Nephron (organoid): ENCODE measurements at regions not wholly inside any gene's neighbourhood (a gene's known extent, or its start where the extent isn't known, plus 50 kb on each side); places are given as distances from the start of the nearest gene placed in this dataset.

Experiments used
- H3K27ac Mint-ChIP-seq, 3 experiments: 2 replicates each; pipeline ENCODE4 v1.8.0; 2020; ENCODE audit warnings: mixed read lengths in 3 of 3, mild to moderate bottlenecking in 2 of 3, moderate library complexity in 1 of 3
- H3K27me3 Mint-ChIP-seq: 2 replicates; pipeline ENCODE4 v1.8.0; 2021; ENCODE audit warnings: low read depth, mild to moderate bottlenecking, moderate library complexity, mixed read lengths
- H3K36me3 Mint-ChIP-seq: 2 replicates; pipeline ENCODE4 v1.8.0; 2020; ENCODE audit warnings: low read depth, mixed read lengths
- H3K4me1 Mint-ChIP-seq: 2 replicates; pipeline ENCODE4 v1.8.0; 2020; ENCODE audit warnings: mixed read lengths
- H3K4me3 Mint-ChIP-seq, 3 experiments: 2 replicates each; pipeline ENCODE4 v1.8.0; 2020; ENCODE audit warnings: mild to moderate bottlenecking in 3 of 3, mixed read lengths in 3 of 3, moderate library complexity in 2 of 3
- H3K9me3 Mint-ChIP-seq: 2 replicates; pipeline ENCODE4 v1.8.0; 2020; ENCODE audit warnings: mixed read lengths
- TF ChIP-seq, protein P1 (sequence below), 3 experiments: fragments of 200-600 bp; sonication (generic); IDR thresholded peaks; one replicate each; pipeline ENCODE4 v1.5.0; 2021; ENCODE audit warnings: antibody characterized with exemption in 3 of 3; ENCODE audit not compliant: unreplicated experiment in 3 of 3

DNA sequence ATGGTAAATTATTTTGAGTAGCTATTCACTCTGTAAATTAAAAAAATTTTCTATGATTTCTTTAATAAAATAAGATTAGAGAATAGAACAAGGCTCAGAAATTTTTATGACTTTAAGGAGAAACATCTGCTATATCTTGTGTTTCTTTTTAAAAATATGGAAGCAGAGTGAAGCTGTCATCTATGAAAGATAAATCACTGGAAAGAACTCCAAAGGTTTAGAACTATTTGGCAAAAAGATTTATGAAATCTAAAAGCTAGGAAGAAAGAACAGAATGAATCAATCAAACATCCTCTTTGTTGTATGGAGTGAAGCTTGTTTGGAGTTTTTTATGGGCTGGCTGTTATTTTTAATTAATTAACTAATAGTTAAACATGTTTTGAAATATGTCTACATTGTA is 89.8 kb upstream of the ACTBL2 start:
- Mint-ChIP-seq H3K4me1 (peaks cover 27% of the 10 kb centered on the region), H3K4me3 (no peak overlapping the region), H3K27ac (peak overlapping the region; percentile 81 to 95 (median 84)), H3K9me3 (no peaks in the 10 kb centered on the region), H3K27me3 (no peaks in the 10 kb centered on the region), H3K36me3 (no peaks in the 10 kb centered on the region)
- TF ChIP-seq, protein P1, sequence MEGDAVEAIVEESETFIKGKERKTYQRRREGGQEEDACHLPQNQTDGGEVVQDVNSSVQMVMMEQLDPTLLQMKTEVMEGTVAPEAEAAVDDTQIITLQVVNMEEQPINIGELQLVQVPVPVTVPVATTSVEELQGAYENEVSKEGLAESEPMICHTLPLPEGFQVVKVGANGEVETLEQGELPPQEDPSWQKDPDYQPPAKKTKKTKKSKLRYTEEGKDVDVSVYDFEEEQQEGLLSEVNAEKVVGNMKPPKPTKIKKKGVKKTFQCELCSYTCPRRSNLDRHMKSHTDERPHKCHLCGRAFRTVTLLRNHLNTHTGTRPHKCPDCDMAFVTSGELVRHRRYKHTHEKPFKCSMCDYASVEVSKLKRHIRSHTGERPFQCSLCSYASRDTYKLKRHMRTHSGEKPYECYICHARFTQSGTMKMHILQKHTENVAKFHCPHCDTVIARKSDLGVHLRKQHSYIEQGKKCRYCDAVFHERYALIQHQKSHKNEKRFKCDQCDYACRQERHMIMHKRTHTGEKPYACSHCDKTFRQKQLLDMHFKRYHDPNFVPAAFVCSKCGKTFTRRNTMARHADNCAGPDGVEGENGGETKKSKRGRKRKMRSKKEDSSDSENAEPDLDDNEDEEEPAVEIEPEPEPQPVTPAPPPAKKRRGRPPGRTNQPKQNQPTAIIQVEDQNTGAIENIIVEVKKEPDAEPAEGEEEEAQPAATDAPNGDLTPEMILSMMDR (IDR thresholded peaks at IDR 0.05; ENCODE audit: unreplicated experiment in 3 of 3), result no peak

DNA sequence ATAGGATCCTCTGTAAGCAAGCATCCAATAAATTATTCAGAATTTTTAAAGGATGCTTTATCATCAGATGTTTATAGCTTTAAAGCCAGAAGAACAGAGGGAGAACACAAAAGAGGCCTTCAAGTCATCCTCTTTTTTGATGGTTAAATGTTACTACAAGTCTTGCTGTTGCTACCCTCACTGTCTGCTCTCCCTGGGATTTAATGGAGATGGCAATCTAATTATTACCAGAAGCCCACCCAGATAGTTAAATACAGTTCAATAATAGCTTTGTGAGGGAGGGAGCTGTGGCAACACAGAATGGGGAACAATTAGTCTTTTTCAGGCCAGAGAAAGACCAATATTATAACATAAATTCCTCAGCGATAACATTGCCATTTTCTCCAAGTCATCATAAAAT is 87.0 kb upstream of the ACTBL2 start:
- H3K4me3 Mint-ChIP-seq, result no peak overlapping the region
- H3K9me3 Mint-ChIP-seq, result no peaks in the 10 kb centered on the region
- no peaks in the 10 kb centered on the region for H3K27me3 Mint-ChIP-seq
- peak overlapping the region; percentile 63 to 88 (median 80) for H3K27ac Mint-ChIP-seq
- peaks cover 45% of the 10 kb centered on the region for H3K4me1 Mint-ChIP-seq
- TF ChIP-seq, protein P1 (IDR thresholded peaks at IDR 0.05; ENCODE audit: unreplicated experiment in 3 of 3), result no peak
- H3K36me3 Mint-ChIP-seq, result no peaks in the 10 kb centered on the region

DNA sequence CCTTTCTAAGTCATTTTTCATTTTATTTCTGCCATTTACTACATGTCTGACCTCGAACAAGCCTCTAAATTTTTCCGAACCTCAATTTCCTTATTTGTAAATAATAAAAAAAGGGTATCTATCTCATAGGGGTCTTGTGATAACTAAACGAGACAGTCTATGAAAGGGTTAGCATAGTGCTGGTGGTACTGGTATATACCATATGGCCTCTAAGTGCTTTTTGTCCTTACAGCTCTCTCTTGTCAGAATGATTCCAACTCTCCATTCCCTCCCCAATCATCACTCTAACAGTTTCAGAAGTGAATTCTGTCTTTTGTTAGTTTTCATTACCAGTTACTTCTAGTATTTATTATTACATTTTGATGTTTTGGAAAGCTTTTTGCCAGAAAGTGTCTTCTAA is 85.5 kb upstream of the ACTBL2 start:
- H3K27me3 Mint-ChIP-seq, result no peaks in the 10 kb centered on the region
- no peaks in the 10 kb centered on the region for H3K36me3 Mint-ChIP-seq
- peaks cover 47% of the 10 kb centered on the region for H3K4me1 Mint-ChIP-seq
- no peaks in the 10 kb centered on the region for H3K9me3 Mint-ChIP-seq
- TF ChIP-seq, protein P1 (IDR thresholded peaks at IDR 0.05; ENCODE audit: unreplicated experiment in 3 of 3), result no peak
- peak overlapping the region in 2 of 3 experiments; percentile 9 to 18 for H3K27ac Mint-ChIP-seq
- H3K4me3 Mint-ChIP-seq, result no peak overlapping the region

DNA sequence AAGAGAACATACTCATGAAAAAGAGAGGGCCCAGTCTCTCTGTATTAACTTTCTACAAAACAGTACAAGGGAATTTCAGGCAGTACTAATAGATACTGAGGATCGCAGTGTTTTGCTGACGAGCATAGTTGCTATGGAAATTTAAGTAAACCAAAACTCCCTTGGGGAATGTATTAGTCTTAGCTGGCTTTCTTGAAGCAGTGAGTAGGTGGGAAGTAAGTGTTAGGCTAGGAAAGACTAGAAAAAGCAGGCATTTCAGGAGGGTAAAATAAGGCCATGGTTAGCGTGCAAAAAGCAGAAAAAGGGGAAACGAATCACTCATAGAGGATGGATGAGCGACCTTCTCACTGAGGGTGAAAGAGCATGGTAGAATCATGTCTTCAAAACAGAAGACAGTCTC is 84.3 kb upstream of the ACTBL2 start:
- no peaks in the 10 kb centered on the region for H3K36me3 Mint-ChIP-seq
- TF ChIP-seq, protein P1 (IDR thresholded peaks at IDR 0.05; ENCODE audit: unreplicated experiment in 3 of 3), result no peak
- peak overlapping the region in 1 of 3 experiments; percentile 26 for H3K4me3 Mint-ChIP-seq
- no peaks in the 10 kb centered on the region for H3K27me3 Mint-ChIP-seq
- H3K27ac Mint-ChIP-seq, result peak overlapping the region; percentile 80 to 96 (median 94)
- H3K9me3 Mint-ChIP-seq, result no peaks in the 10 kb centered on the region
- H3K4me1 Mint-ChIP-seq, result peaks cover 45% of the 10 kb centered on the region

DNA sequence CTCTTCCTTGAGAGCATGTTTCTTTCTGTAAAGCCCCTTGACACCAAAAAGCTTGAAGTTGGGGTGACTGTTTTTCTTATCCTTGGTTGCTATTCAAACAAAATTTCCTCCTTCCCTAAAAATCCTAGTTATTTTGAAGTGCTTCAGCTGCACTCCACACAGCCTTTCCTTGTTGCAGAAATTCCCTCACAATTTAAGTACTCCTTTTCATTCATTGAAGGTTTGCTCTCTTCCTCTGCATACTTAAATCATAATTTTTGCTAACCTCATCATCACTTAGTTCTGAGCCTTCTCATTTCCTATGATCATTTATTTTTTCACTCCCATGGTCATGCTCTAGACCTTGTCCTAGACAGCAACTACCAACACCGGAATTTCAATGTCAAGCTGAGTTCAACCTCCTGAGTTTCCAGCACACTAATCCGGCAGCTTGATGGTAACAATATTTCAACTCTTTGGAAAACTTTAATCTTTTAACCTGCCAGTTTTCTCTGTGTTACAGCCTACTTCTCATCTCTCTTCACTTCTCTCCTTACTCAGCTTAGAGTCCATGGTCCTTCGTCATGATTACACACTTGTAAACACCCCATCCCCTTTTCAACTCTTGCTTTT is 78.7 kb upstream of the ACTBL2 start:
- peaks cover 2% of the 10 kb centered on the region for H3K9me3 Mint-ChIP-seq
- TF ChIP-seq, protein P1 (IDR thresholded peaks at IDR 0.05; ENCODE audit: unreplicated experiment in 3 of 3), result no peak
- H3K27ac Mint-ChIP-seq, result peak overlapping the region; percentile 71 to 85 (median 76)
- H3K27me3 Mint-ChIP-seq, result no peaks in the 10 kb centered on the region
- no peak overlapping the region for H3K4me3 Mint-ChIP-seq
- peaks cover 28% of the 10 kb centered on the region for H3K4me1 Mint-ChIP-seq
- no peaks in the 10 kb centered on the region for H3K36me3 Mint-ChIP-seq

DNA sequence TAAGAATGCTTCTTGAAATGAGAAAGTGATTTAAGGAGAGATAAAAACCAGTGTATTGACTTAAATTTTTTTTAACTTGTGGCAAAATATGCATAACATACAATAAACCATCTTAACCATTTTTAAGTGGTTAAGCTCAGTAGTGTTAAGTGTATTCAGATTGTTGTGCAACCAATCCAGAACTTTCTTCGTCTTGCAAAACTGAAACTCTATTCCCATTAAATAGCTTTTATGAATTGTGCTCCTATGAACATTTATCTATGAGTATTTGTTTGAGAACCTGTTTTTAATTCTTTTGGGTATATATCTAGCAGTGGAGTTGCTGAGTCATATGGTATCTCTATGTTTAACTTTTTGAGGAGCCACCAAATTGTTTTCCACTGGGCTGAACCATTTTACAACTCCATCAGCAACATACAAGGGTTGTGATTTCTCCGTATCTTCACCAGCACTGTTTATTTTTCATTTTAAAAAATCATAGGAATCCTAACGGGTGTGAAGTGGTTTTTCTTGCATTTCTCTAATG is 76.6 kb upstream of the ACTBL2 start:
- TF ChIP-seq, protein P1 (IDR thresholded peaks at IDR 0.05; ENCODE audit: unreplicated experiment in 3 of 3), result no peak
- peaks cover 5% of the 10 kb centered on the region for H3K9me3 Mint-ChIP-seq
- H3K36me3 Mint-ChIP-seq, result no peaks in the 10 kb centered on the region
- no peak overlapping the region for H3K4me3 Mint-ChIP-seq
- H3K27ac Mint-ChIP-seq, result no peak overlapping the region
- peaks cover 16% of the 10 kb centered on the region for H3K4me1 Mint-ChIP-seq
- H3K27me3 Mint-ChIP-seq, result no peaks in the 10 kb centered on the region
